ENCODE measurements at regions not wholly inside any gene's neighbourhood (a gene's known extent, or its start where the extent isn't known, plus 50 kb on each side); places are given as distances from the start of the nearest gene placed in this dataset.
"Not testable (repeated sequence)": the region's sequence is repeated elsewhere in the genome, so short reads cannot be mapped to it uniquely, and the experiment has no call there.

DNA sequence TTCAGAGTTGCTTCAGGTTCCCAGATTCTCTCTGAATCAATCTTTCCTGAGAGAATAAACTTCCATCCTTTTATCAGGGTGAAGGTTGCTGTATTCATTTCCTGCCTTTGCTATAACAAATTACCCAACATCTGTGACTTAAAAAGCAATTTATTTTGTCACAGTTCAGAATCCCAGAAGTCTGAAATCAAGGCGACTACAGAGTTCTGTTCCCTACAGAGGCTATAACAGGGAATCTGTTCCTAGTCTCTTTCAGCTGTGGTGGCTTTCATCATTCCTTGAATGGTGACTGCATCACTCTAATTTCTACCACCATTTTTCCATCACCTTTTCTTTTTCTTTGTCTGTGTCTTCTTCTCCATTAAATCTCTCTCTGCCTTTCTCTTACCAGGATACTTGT lies 459.3 kb upstream of the PRR20A start:
- ATAC-seq: no peak
- intact Hi-C loops (cut with DNase I, micrococcal nuclease): no loop called here

DNA sequence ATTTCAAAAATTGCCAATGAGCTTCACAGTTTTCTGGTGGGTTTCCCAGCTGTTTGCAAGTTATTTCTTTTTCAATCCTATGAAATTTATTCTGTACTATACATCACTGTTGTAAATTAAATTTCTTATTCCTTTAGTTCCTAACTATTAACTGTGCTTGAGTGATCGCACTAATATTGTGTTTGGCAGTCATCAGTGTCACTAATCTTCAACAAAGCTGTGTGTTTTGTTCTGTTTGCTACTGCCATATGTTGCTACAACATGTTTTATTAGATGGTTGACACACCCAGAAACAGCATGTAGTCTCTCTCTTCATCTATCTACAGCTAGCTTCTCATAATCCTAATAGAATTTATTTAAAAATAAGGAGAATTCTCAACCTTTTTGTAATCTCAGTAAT lies 453.6 kb upstream of the PRR20A start:
- intact Hi-C loops (cut with DNase I, micrococcal nuclease): no loop called here
- ATAC-seq: no peak
- no peak for DNase-seq

More for the DNA sequence above, 459.3 kb upstream of the PRR20A start:
- DNase-seq: no peak

DNA sequence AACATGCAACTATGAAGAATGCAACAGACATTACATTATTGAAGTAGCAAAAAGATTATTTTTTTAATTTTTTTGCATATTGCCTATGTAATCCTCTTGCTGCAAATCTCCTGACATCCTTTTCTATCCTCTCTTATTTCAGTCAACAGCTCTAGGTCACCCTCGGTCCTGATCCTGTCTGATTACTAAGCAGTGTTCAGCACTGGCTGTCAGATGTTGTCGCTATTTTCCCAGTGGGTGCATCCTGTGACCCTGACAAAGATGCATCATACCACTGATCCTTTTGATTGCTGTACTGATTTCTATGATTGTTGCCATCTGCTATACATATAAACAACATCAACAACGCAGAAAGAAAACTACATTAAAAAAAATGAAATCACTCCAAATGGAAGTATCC lies 443.7 kb upstream of the PRR20A start:
- DNase-seq: no peak
- no peak for ATAC-seq
- intact Hi-C loops (cut with DNase I, micrococcal nuclease): no loop called here

DNA sequence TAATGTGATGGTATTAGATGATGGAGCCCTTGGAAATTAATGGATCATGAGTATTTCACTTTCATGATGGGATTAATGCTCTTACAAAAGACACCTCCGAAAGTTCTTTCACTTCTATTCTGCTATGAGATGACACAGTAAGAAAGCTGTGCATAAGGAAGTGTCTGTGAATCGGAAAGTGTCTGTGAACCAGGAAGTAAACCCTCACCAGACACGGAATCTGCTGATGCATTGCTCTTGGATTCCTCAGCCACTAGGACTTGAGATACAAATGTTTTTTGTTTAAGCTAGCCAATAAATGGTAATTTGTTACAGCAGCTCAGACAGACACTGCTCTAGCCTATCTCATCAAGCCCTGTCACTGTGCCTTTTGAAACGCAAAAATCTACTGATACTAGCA lies 440.4 kb upstream of the PRR20A start:
- DNase-seq (no peak), ATAC-seq (no peak)
- intact Hi-C loops (cut with DNase I, micrococcal nuclease): no loop called here

DNA sequence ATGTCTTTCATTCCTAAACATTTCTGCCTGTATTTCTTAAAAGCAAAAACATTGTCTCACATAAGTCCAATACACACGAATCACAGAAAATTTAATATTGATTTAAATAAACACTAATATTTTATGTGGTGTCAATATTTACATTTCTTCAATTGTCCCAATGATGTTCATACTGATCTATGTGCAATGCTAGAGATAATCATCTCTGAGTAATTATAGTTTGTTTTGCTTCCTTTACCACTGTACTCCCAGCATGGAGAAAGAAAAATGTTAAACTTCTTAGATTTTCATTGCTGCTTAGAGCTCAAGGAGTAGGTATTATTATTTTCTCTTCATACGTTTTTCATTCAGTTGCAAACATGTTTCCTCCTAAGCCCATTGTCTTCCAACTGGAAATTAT lies 434.2 kb upstream of the PRR20A start:
- ATAC-seq (no peak), DNase-seq (no peak)
- intact Hi-C loops (cut with DNase I, micrococcal nuclease): no loop called here

DNA sequence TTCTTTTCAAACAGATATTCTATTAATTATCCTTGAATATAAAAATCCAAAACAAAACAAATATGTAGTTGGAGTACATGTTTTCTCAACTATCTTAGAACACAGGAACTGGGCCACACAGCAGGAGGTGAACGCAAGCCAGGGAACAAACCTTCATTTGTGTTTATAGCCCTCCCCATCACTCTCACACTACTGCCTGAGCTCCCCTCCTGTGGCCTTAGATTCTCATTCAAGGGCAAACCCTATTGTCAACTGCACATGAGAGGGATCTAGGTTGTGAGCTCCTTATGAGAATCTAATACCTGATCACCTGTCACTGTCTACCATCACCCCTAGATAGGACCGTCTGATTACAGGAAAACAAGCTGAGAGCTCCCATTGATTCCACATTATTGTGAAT lies 427.1 kb upstream of the PRR20A start:
- DNase-seq (no peak), ATAC-seq (no peak)
- intact Hi-C loops (cut with DNase I, micrococcal nuclease): no loop called here

DNA sequence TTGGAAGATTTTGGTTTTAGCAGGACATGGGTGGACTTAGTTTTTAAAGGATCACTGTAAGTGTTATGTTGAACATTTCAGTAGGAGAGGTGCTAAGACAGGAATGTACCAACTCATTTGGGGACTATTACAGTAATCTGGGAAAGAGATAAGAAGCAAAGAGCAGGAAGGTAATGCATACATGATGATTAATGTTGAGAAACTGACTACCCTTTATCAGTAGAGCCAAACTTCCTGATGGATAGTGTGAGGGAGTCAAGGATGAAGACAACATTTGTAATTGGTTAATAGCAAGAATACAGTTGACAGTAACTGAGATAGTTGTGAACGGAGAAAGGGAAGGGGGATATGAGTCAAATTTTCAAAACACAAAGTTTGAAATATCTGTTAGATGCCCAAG lies 421.9 kb upstream of the PRR20A start:
- intact Hi-C loops (cut with DNase I, micrococcal nuclease): no loop called here
- no peak for ATAC-seq

DNA sequence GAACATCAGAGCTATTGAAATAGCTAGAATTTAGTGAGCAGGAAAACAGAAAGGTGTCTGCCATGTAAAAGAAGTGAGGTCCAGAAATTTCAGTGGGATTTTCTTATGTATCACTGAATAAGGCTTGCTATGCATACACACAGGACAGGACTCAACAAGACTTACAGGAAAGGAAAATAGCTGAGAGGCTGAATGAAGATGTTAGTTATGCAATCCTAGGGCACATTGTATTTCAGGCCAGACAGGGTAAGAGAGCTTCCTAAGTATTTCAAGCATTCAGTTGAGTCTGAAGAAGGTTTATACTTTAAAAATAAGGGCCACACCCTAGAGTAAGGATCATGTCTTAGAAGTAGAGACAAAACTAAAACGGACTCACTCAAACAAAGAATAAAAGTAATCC lies 419.9 kb upstream of the PRR20A start:
- intact Hi-C loops (cut with DNase I, micrococcal nuclease): no loop called here
- ATAC-seq (no peak), DNase-seq (no peak)

More for the DNA sequence above, 421.9 kb upstream of the PRR20A start:
- DNase-seq: no peak

DNA sequence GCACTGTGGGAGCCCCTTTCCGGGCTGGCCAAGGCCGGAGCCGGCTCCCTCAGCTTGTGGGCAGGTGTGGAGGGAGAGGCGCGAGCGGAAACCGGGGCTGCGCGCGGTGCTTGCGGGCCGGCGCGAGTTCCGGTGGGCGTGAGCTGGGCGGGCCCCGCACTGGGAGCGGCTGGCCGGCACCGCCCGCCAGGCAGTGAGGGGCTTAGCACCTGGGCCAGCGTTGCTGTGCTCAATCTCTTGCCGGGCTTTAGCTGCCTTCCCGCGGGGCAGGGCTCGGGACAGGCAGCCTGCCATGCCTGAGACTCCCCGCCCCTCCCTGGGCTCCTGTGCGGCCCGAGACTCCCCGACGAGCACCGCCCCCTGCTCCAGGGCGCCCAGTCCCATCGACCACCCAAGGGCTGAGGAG lies 405.2 kb upstream of the PRR20A start:
- ATAC-seq: no peak
- no peak for DNase-seq
- intact Hi-C loops (cut with DNase I, micrococcal nuclease): no loop called here

DNA sequence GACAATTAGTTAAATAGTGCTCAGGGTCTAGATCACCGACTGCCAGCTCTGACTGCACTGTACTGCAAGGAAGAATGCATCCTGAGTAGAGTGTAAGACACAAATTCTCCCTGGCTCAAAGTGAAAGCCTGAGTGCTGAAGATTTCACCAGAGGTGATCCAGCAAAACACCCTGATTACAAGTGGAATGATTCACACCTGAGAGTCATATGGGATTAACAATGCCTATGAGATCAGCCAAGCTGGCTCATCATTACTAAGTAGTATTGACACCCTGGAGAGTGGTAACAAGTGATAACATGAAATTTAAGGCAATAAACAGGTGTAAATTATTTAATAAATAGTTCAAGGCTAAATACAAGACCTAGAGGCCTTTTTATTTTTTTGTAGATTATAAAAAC lies 403.8 kb upstream of the PRR20A start:
- ATAC-seq (no peak), DNase-seq (no peak)
- intact Hi-C loops (cut with DNase I, micrococcal nuclease): no loop called here

DNA sequence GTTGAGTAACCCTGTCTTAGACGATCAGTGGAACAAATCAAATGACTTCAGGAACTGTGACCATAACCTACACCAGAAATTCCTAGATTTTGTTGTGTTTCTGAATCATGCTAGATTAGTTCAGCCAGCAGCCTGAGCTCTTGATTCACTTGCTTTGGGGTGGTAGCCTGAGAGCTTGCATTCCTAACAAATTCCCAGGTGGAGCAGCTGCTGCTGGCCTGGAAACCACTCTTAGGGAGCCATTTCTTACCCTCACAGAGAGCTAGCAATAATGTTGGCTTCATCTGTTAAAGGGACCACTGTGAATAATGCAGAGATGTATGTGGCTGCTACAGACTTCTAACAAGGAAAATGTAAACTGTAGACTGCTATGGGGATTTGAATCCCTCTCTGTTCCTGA lies 388.1 kb upstream of the PRR20A start:
- no peak for DNase-seq
- intact Hi-C loops (cut with DNase I, micrococcal nuclease): no loop called here
- ATAC-seq: no peak

DNA sequence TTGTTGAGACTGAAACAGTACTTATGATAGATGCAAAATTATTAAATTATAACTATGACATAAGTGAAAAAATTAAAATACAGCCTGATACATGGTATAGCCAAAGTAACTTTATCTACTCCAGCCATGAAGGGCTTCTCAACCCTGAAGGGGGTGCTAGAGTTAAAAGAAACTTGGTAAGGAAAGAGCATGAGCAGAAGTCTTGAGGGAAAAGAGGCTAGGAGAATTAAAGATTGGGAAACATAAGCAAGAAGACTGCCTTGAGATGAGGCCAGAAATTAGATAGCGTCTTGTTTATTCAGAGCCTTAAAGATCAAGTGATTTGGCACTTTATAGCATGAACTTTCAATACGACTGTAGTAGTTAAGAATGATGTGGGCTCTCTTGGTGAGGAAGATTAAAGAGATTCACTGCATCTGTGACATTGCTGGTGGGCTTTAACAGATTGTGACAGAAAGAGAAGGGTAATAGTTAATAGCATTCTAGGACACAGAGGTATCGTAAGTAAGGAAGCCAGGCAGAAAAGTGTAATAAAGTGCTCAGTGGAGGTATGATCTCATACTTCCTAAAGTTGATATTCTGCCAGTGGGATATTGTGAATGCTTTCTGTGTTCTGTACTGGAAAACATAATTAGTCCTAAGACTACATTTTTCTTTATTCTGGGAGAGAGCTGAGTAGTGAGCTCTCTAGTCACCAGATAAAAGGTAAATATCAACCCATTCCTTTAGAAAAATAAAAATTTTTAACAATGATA lies 385.4 kb upstream of the PRR20A start:
- ATAC-seq: no peak
- no peak for DNase-seq
- intact Hi-C loops (cut with DNase I, micrococcal nuclease): no loop called here

DNA sequence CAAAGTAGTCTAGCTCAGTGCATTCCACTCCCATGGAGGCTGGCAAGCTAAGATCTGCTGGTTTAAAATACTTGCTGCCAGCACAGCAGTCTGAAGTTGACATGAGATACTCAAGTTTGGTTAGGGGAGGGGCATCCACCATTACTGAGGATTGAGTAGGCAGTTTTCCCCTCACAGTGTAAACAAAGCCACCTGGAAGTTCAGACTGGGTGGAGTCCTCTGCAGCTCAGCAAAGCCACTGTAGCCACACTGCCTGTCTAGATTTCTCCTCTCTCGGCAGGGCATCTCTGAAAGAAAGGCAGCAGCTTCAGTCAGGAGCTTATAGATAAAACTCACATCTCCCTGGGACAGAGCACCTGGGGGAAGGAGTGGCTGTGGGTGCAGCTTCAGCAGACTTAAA lies 377.4 kb upstream of the PRR20A start:
- DNase-seq; ATAC-seq; intact Hi-C loops (cut with DNase I, micrococcal nuclease): not testable (repeated sequence)

DNA sequence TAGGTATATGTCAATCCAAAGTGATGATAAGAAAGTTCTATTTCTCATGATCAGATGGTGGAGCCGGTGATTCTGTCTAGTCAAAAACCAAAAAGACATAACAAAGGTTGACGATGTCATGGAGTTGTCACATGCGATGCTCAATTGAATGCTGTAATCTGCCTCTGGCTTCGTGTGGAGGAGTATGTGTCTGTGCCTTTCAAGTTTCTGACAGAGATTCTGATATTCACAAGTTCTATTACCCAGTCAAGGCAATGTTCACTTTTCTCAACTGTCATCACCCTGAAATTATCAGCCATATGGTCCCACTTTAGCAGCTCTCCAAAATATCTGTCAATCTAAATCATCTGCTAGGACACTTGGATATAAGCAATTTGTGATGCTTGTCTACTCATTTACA lies 367.6 kb upstream of the PRR20A start:
- intact Hi-C loops (cut with DNase I, micrococcal nuclease): no loop called here
- DNase-seq: no peak
- no peak for ATAC-seq

DNA sequence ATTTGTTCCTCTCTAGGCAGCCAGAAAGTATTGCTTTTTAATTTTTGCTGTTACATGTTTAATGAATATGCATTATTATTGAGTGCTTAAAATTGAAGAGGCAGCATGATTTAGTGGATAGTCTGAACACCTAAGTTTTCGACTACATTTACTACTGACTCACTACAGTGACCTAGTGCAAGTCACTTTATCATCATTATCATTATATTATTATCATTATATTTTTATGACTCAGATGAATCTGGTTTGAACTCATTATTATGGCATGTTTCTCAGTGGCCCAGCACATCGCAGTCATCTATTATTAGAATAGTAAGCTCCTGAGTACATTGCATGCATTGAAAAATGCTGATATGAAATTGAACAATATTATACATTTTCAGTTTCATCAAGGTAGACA lies 351.2 kb upstream of the PRR20A start:
- intact Hi-C loops (cut with DNase I, micrococcal nuclease): no loop called here
- ATAC-seq: no peak
- DNase-seq: no peak

DNA sequence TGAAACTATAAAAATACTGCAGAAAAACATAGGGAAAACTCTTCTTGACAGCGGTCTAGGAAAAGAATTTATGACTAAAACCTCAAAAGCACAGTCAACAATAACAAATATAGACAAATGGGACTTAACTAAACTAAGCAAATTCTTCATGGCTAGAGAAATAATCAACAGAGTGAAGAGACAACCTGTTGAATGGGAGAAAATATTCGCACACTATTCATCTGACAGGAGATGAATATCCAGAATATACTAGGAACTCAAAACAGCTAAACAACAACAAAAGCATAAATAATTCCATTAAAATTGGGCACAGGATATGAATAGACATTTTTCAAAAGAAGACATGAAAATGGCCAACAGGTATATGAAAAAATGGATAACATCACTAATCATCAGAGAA lies 303.6 kb upstream of the PRR20A start:
- ATAC-seq (no peak), DNase-seq (no peak)
- intact Hi-C loops (cut with DNase I, micrococcal nuclease): no loop called here

DNA sequence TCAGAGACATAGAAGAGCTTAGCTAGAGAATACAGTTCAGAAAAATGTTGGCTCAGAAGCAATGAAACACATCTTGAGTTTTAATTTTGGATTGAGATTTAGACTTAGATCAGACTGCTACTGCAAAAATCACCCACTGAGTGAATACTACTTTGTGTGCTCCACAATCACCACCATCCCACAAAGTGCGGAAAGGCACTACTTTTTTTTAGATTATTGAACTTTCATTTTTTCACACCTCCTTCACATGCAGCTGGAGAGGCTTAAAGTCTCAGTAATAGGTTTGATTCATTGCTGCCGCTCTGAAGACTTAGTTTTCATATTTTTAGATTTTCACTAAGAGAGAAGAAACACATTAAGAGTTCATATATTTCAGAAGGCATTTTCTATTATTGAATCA lies 289.9 kb upstream of the PRR20A start:
- intact Hi-C loops (cut with DNase I, micrococcal nuclease): no loop called here

DNA sequence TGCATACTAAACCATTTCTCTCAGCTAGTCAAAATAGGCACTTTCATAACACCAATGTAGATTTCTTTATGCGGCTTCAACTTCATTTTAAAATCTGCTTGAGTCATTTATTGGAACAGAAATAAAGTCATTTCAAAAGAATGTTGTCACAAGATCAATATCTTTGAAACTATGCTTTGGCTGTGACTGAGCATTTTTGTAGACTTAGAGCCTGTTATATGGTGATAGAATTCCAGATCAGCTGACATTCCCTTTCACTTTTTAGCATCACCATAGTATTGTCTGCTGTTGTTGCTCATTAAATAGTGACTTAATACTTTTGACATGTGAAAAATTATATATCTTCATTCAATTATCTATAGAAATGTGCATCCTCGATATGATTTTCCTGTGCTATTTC lies 279.2 kb upstream of the PRR20A start:
- intact Hi-C loops (cut with DNase I, micrococcal nuclease): no loop called here
- DNase-seq: no peak
- no peak for ATAC-seq

More for the DNA sequence above, 289.9 kb upstream of the PRR20A start:
- no peak for DNase-seq
- ATAC-seq: no peak

DNA sequence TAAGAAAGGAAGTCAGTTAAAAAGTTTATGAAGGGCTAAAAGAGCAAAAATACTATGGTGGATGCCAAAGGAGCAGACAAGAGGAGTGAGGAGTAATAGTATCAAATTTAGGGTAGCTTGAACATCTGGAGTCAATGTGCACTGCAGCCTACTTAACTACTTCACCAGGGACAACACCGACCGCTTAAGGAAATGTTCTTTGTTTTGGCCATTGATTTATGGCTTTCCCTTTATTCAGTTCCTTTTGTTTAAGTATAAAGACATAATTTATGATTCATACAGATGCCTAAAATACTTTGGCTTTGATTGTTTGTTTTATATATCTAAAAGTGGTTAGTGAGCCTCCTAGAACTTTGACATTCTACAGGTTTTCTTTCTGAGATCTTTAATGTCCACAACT lies 276.3 kb upstream of the PRR20A start:
- intact Hi-C loops (cut with DNase I, micrococcal nuclease): no loop called here
- no peak for ATAC-seq
- DNase-seq: no peak

DNA sequence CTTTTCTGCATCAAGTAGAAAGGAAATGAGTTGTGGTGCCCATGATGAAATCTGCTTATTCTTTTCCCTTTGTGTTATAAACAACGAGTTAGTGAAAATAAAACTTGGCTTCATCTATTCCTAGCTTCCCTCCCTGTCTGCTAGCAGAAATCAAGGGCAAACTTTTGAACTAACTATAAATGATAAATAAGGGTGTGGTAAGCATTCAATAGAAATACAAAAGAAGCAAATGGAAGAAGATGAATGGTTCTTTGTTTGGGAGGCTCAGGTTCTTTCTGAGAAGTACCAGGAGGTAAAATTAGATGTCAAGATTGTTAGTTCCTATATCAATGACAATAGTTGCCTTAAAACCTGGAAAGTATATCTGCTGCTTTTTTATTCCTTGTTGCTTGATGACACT lies 275.3 kb upstream of the PRR20A start:
- DNase-seq (no peak), ATAC-seq (no peak)
- intact Hi-C loops (cut with DNase I, micrococcal nuclease): no loop called here

DNA sequence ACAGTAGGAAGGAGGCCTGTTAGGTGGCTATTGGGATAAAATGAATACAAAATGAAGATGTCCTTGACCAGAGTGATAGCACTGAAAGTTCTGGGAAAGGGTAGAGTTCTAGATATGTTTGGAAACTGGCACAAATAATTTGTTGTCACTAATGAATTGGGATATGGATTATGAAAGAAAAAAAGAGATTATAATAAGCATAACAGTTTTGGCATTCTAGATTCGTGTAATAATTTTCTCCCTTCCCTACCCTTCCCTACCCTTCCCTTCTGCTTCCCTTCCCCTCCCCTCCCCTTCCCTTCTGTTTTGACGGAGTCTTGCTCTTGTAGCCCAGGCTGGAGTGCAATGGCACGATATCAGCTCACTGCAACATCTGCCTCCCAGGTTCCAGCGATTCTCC lies 271.0 kb upstream of the PRR20A start:
- ATAC-seq (no peak), DNase-seq (no peak)
- intact Hi-C loops (cut with DNase I, micrococcal nuclease): no loop called here

All from left colon (tissue), 2 donors.